ENCODE measurements at regions not wholly inside any gene's neighbourhood (a gene's known extent, or its start where the extent isn't known, plus 50 kb on each side); places are given as distances from the start of the nearest gene placed in this dataset.
A peak's percentile ranks its signal among the peaks of the same experiment; 100 is the strongest.
"Not testable (repeated sequence)": the region's sequence is repeated elsewhere in the genome, so short reads cannot be mapped to it uniquely, and the experiment has no call there.

GRCh38 chr6:144360401-144360800 is 75.3 kb downstream of the UTRN start:
- no peak for DNase-seq

GRCh38 chr6:144361016-144361415 is 75.9 kb downstream of the UTRN start:
- DNase-seq = no peak

- no peak for DNase-seq
These were observed 77.2 kb downstream of the UTRN start for GRCh38 chr6:144362042-144363018.

GRCh38 chr6:144364208-144364720 is 79.1 kb downstream of the UTRN start:
- DNase-seq = no peak

- peak; percentile 40 for DNase-seq
These were observed 79.6 kb downstream of the UTRN start for GRCh38 chr6:144364782-144365181.

GRCh38 chr6:144365271-144365670 is 80.1 kb downstream of the UTRN start:
- no peak for DNase-seq

GRCh38 chr6:144369696-144370095 is 84.6 kb downstream of the UTRN start:
- not testable (repeated sequence) for DNase-seq

GRCh38 chr6:144372116-144372515 is 87.0 kb downstream of the UTRN start:
- DNase-seq = no peak

- no peak for DNase-seq
These were observed 87.8 kb downstream of the UTRN start for GRCh38 chr6:144372611-144373594.

- DNase-seq = not testable (repeated sequence)
These were observed 89.4 kb downstream of the UTRN start for GRCh38 chr6:144374525-144374924.

- DNase-seq = no peak
These were observed 92.6 kb downstream of the UTRN start for GRCh38 chr6:144377586-144378210.

GRCh38 chr6:144378437-144378836 is 93.3 kb downstream of the UTRN start:
- no peak for DNase-seq

GRCh38 chr6:144379356-144379755 is 94.2 kb downstream of the UTRN start:
- DNase-seq = no peak

GRCh38 chr6:144381499-144381898 is 96.4 kb downstream of the UTRN start:
- DNase-seq = not testable (repeated sequence)

GRCh38 chr6:144383336-144383735 is 98.2 kb downstream of the UTRN start:
- no peak for DNase-seq

GRCh38 chr6:144384427-144384826 is 99.3 kb downstream of the UTRN start:
- no peak for DNase-seq

GRCh38 chr6:144389474-144389873 is 104.3 kb downstream of the UTRN start:
- DNase-seq = not testable (repeated sequence)

GRCh38 chr6:144390202-144390601 is 105.1 kb downstream of the UTRN start:
- DNase-seq = no peak

- no peak for DNase-seq
These were observed 105.8 kb downstream of the UTRN start for GRCh38 chr6:144390886-144391285.

GRCh38 chr6:144392536-144392935 is 107.4 kb downstream of the UTRN start:
- DNase-seq = no peak

GRCh38 chr6:144394210-144394609 is 109.1 kb downstream of the UTRN start:
- no peak for DNase-seq

GRCh38 chr6:144395014-144395413 is 109.9 kb downstream of the UTRN start:
- no peak for DNase-seq

GRCh38 chr6:144395826-144396225 is 110.7 kb downstream of the UTRN start:
- DNase-seq = peak; percentile 7
